DOHH2 (cell line): ENCODE measurements at regions not wholly inside any gene's neighbourhood (a gene's known extent, or its start where the extent isn't known, plus 50 kb on each side); places are given as distances from the start of the nearest gene placed in this dataset.

Experiments used
- H3F3A ChIP-seq: fragments of 200-600 bp; sonication (generic), shearing (Covaris generic); 2 replicates; pipeline ENCODE4 v1.6.0; 2016; ENCODE audit warnings: antibody characterized with exemption, mild to moderate bottlenecking; ENCODE audit not compliant: control insufficient read depth, insufficient read depth
- H3K27ac ChIP-seq: fragments of 200-600 bp; sonication (generic); 2 replicates; pipeline ENCODE4 v1.5.1; 2014; ENCODE audit warnings: low read depth, mild to moderate bottlenecking, low read length, moderate library complexity
- H3K27me3 ChIP-seq: fragments of 200-600 bp; sonication (generic); 2 replicates; pipeline ENCODE4 v1.6.1; 2014; ENCODE audit warnings: mild to moderate bottlenecking, low read length, mixed read lengths; ENCODE audit not compliant: control insufficient read depth
- H3K36me3 ChIP-seq: fragments of 200-600 bp; sonication (generic); 2 replicates; pipeline ENCODE4 v1.6.1; 2014; ENCODE audit warnings: mild to moderate bottlenecking, low read length, moderate library complexity, mixed read lengths; ENCODE audit not compliant: control insufficient read depth
- H3K4me1 ChIP-seq: fragments of 200-600 bp; sonication (generic); 2 replicates; pipeline ENCODE4 v1.6.1; 2014; ENCODE audit warnings: mild to moderate bottlenecking, low read length, mixed read lengths; ENCODE audit not compliant: control insufficient read depth
- H3K4me2 ChIP-seq: fragments of 200-600 bp; sonication (generic); 2 replicates; pipeline ENCODE4 v1.6.0; 2014; ENCODE audit warnings: mild to moderate bottlenecking, low read length, moderate library complexity
- H3K4me3 ChIP-seq: fragments of 200-600 bp; sonication (generic); 2 replicates; pipeline ENCODE4 v1.5.1; 2014; ENCODE audit warnings: mild to moderate bottlenecking, low read length, mixed read lengths
- H3K79me2 ChIP-seq: fragments of 200-600 bp; sonication (generic); 2 replicates; pipeline ENCODE4 v1.6.1; 2014; ENCODE audit warnings: mild to moderate bottlenecking, low read length, mixed read lengths; ENCODE audit not compliant: control insufficient read depth
- H3K9me2 ChIP-seq: fragments of 200-600 bp; sonication (generic); replicated peaks from 2 replicates; pipeline ENCODE4 v1.6.1; 2014; ENCODE audit warnings: mild to moderate bottlenecking, low read length, mixed read lengths; ENCODE audit not compliant: control insufficient read depth
- H3K9me3 ChIP-seq: fragments of 200-600 bp; sonication (generic); 2 replicates; pipeline ENCODE4 v1.6.1; 2014; ENCODE audit warnings: antibody characterized with exemption, low read length, mixed read lengths; ENCODE audit not compliant: control insufficient read depth, insufficient read depth
- H4K20me1 ChIP-seq: fragments of 200-600 bp; sonication (generic); 2 replicates; pipeline ENCODE4 v1.6.0; 2014; ENCODE audit warnings: low read depth, mild to moderate bottlenecking, antibody characterized with exemption, low read length, moderate library complexity; ENCODE audit not compliant: control insufficient read depth, insufficient read depth
- EZH2phosphoT487 ChIP-seq: fragments of 200-600 bp; sonication (generic); IDR thresholded peaks from 2 replicates; pipeline ENCODE4 v1.6.1; 2017; ENCODE audit warnings: borderline replicate concordance, mild to moderate bottlenecking, antibody characterized with exemption, low read length, moderate library complexity, mixed read lengths
- TF ChIP-seq, protein P1 (sequence below): fragments of 200-600 bp; sonication (generic); IDR thresholded peaks from one replicate; pipeline ENCODE4 v1.5.1; 2014; ENCODE audit warnings: antibody characterized with exemption, mild to moderate bottlenecking, low read depth, low read length; ENCODE audit not compliant: poor library complexity, severe bottlenecking

DNA sequence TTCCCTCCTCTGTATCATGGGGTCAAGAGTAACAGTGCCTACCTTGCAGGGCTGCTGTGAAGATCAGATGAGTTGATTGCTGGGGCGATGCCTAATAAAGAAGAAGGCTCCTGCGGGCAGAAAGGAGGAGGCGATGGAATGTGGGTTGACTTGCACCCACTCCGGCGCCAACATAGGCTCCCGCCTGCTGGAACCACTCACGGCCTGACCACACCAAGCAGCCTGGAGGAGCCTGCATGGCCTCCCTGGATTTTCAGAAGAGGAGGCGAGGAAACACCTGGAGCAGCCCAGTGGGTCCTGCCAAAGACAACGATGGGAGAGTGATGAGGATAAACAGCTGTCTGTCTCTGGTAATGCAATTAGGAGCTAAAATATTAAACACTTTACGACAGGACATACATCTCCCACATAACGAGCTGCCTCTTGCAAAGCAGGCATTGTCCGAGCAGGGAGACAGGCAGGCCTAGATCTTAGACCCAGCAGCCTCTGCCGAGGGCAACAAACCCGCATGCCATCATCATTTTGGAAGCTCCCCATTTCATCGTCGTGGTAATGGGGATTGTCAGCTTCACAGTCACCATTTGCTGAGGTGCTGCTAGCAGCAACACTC lies 302.9 kb upstream of the ZMIZ1 start:
- H3K36me3 ChIP-seq, result no peaks in the 10 kb centered on the region
- H3K79me2 ChIP-seq, result no peaks in the 10 kb centered on the region
- no peaks in the 10 kb centered on the region for H3K9me2 ChIP-seq
- no peak overlapping the region for H3K4me3 ChIP-seq
- H3K4me2 ChIP-seq, result no peak overlapping the region
- H3K27me3 ChIP-seq, result no peaks in the 10 kb centered on the region; the same call in 1 of the 2 replicates
- H3K9me3 ChIP-seq, result no peaks in the 10 kb centered on the region
- no peaks in the 10 kb centered on the region for H3F3A ChIP-seq
- no peaks in the 10 kb centered on the region for H3K4me1 ChIP-seq
- no peaks in the 10 kb centered on the region for H4K20me1 ChIP-seq
- H3K27ac ChIP-seq, result no peak overlapping the region
- TF ChIP-seq EZH2phosphoT487, result no peak
- TF ChIP-seq, protein P1, sequence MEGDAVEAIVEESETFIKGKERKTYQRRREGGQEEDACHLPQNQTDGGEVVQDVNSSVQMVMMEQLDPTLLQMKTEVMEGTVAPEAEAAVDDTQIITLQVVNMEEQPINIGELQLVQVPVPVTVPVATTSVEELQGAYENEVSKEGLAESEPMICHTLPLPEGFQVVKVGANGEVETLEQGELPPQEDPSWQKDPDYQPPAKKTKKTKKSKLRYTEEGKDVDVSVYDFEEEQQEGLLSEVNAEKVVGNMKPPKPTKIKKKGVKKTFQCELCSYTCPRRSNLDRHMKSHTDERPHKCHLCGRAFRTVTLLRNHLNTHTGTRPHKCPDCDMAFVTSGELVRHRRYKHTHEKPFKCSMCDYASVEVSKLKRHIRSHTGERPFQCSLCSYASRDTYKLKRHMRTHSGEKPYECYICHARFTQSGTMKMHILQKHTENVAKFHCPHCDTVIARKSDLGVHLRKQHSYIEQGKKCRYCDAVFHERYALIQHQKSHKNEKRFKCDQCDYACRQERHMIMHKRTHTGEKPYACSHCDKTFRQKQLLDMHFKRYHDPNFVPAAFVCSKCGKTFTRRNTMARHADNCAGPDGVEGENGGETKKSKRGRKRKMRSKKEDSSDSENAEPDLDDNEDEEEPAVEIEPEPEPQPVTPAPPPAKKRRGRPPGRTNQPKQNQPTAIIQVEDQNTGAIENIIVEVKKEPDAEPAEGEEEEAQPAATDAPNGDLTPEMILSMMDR, result no peak

DNA sequence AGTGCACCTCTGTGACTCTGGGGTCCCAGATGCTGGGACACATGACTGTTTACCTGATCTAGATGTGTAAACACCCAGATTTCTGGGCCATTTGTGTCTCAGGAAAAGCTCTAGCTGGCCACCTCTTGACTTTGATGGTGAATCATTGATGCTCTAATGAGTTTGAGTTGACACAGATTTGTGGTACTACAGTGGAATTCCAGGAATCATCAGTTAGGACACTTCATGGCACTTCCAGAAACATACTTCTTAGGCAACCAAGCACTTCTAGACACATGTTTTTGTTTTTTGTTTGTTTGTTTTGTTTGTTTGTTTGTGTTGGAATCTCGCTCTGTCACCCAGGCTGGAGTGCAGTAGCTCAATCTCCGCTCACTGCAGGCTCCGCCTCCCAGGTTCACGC lies 302.2 kb upstream of the ZMIZ1 start:
- no peaks in the 10 kb centered on the region for H3K36me3 ChIP-seq
- TF ChIP-seq, protein P1, result no peak
- TF ChIP-seq EZH2phosphoT487, result no peak
- H3K4me3 ChIP-seq, result no peak overlapping the region
- H3K9me3 ChIP-seq, result no peaks in the 10 kb centered on the region
- no peaks in the 10 kb centered on the region for H3F3A ChIP-seq
- no peaks in the 10 kb centered on the region for H3K9me2 ChIP-seq
- H3K27ac ChIP-seq, result no peak overlapping the region
- no peaks in the 10 kb centered on the region for H3K79me2 ChIP-seq
- H3K4me1 ChIP-seq, result no peaks in the 10 kb centered on the region
- no peaks in the 10 kb centered on the region; the same call in 1 of the 2 replicates for H3K27me3 ChIP-seq
- no peaks in the 10 kb centered on the region for H4K20me1 ChIP-seq
- H3K4me2 ChIP-seq, result no peak overlapping the region

DNA sequence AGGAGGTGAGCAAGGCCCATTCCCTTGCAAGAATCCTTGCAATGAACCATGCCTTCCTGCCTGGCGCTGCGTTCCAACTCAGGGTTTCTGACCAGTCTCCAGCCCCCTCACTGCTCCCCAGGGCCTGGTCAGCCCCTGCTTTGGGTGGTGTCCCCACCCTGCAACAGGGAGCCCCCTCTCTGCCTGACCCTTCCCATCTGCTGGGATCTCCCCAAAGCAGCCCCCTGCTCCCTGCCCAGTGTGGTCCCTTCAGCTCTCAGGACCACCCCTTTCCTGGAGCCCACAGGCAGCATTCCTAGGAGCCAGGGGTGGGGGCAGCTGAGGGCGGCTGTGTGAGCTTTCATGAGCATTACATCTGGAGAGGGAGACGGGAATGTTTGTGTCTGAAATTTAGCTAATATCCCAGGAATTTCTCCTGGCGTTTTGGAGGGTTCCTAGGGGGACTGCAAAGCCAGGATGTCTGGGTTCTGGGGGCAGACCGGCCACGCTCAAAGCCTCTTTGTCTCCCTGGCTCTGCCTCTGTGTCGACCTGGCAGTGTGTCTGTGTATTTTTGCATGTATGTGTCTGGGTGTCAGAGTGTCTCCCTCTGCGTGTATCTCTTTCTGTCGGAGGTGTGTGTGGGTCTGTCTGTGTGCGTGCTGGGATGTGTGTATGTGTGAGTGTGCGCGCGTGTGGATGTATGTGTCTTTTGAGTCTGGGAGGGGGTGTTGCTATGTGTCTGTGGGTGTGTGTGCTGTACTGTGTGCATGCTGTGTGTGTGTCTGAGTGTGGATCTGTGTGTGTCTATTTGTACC lies 300.5 kb upstream of the ZMIZ1 start:
- no peaks in the 10 kb centered on the region for H3K36me3 ChIP-seq
- no peak overlapping the region for H3K4me2 ChIP-seq
- H4K20me1 ChIP-seq, result no peaks in the 10 kb centered on the region
- H3K4me3 ChIP-seq, result no peak overlapping the region
- TF ChIP-seq, protein P1, result no peak
- no peak for TF ChIP-seq EZH2phosphoT487
- no peaks in the 10 kb centered on the region for H3K9me2 ChIP-seq
- no peak overlapping the region for H3K27ac ChIP-seq
- H3K27me3 ChIP-seq, result no peaks in the 10 kb centered on the region
- H3K9me3 ChIP-seq, result no peaks in the 10 kb centered on the region
- no peaks in the 10 kb centered on the region for H3F3A ChIP-seq
- no peaks in the 10 kb centered on the region for H3K79me2 ChIP-seq
- H3K4me1 ChIP-seq, result no peaks in the 10 kb centered on the region
